PC-3 (cell line): ENCODE measurements at regions not wholly inside any gene's neighbourhood (a gene's known extent, or its start where the extent isn't known, plus 50 kb on each side); places are given as distances from the start of the nearest gene placed in this dataset.
A peak's percentile ranks its signal among the peaks of the same experiment; 100 is the strongest.

ENCODE experiments used
- ATAC-seq: fragments of 200-7000 bp; cut with Tn5 transposase; 2 replicates; pipeline ENCODE4 v1.9.1; 2020; ENCODE audit warnings: mild to moderate bottlenecking, moderate library complexity
- BruUV-seq: library from RNA; stranded (reverse); fragments of 400-500 nt; replicated peaks from 2 replicates; lab custom pipeline; 2021; lab: Mats Ljungman, UMichigan
- CTCF ChIA-PET: fragments of 300-600 bp; sonication (Branson Sonifier 250); formaldehyde crosslinking; loops from one replicate; lab custom pipeline; 2022; ENCODE audit warnings: antibody characterized with exemption; lab: Charles Lee
- POLR2A ChIA-PET: fragments of 300-600 bp; sonication (Branson Sonifier 250); formaldehyde crosslinking; loops from one replicate; lab custom pipeline; 2022; ENCODE audit warnings: antibody characterized with exemption; ENCODE audit not compliant: unreplicated experiment; lab: Charles Lee
- DNase-seq: peaks from one replicate; pipeline ENCODE4 v3.0.0-alpha.2; 2015
- H2AFZ ChIP-seq: fragments of 300-600 bp; sonication (generic); 2 replicates; pipeline ENCODE4 v1.6.0; 2016; ENCODE audit warnings: antibody characterized with exemption, low read length
- H3F3A ChIP-seq: fragments of 300-600 bp; sonication (generic); one replicate; pipeline ENCODE4 v1.6.0; 2017; ENCODE audit warnings: antibody characterized with exemption, low read length, control low read depth, mild to moderate bottlenecking; ENCODE audit not compliant: unreplicated experiment
- H3K27ac ChIP-seq: fragments of 300-600 bp; sonication (generic); 2 replicates; pipeline ENCODE4 v1.5.1; 2016; ENCODE audit warnings: mild to moderate bottlenecking, low read length
- H3K27me3 ChIP-seq: fragments of 300-600 bp; sonication (generic); 2 replicates; pipeline ENCODE4 v1.6.1; 2016; ENCODE audit warnings: low read length, mixed read lengths
- H3K36me3 ChIP-seq: fragments of 300-600 bp; sonication (generic); 2 replicates; pipeline ENCODE4 v1.6.1; 2016; ENCODE audit warnings: low read depth, mixed run types, low read length, mixed read lengths
- H3K4me1 ChIP-seq: fragments of 300-600 bp; sonication (generic); 2 replicates; pipeline ENCODE4 v1.5.1; 2016; ENCODE audit warnings: low read length; ENCODE audit not compliant: insufficient read depth
- H3K4me2 ChIP-seq: fragments of 300-600 bp; sonication (generic); 2 replicates; pipeline ENCODE4 v1.6.0; 2016; ENCODE audit warnings: low read length
- H3K4me3 ChIP-seq: fragments of 300-600 bp; sonication (generic); 2 replicates; pipeline ENCODE4 v1.5.1; 2016; ENCODE audit warnings: mild to moderate bottlenecking, low read length, mixed read lengths
- H3K79me2 ChIP-seq: fragments of 300-600 bp; sonication (generic); 2 replicates; pipeline ENCODE4 v1.6.1; 2017; ENCODE audit warnings: low read length, mixed read lengths
- H3K9ac ChIP-seq: fragments of 300-600 bp; sonication (generic); 2 replicates; pipeline ENCODE4 v1.6.0; 2016; ENCODE audit warnings: mild to moderate bottlenecking, low read length
- H3K9me2 ChIP-seq: fragments of 300-600 bp; sonication (generic); replicated peaks from 2 replicates; pipeline ENCODE4 v1.6.1; 2016; ENCODE audit warnings: mixed run types, low read length, mixed read lengths
- H3K9me3 ChIP-seq: fragments of 300-600 bp; sonication (generic); 2 replicates; pipeline ENCODE4 v1.6.1; 2016; ENCODE audit warnings: low read length, mixed read lengths
- H4K20me1 ChIP-seq: fragments of 300-600 bp; sonication (generic); 2 replicates; pipeline ENCODE4 v1.6.1; 2016; ENCODE audit warnings: low read length, mixed read lengths
- EZH2 ChIP-seq: fragments of 300-600 bp; sonication (generic); IDR thresholded peaks from one replicate; pipeline ENCODE4 v1.6.1; 2017; ENCODE audit warnings: antibody characterized with exemption, mild to moderate bottlenecking, low read length; ENCODE audit not compliant: unreplicated experiment
- EZH2phosphoT487 ChIP-seq: fragments of 300-600 bp; sonication (generic); IDR thresholded peaks from 2 replicates; pipeline ENCODE4 v1.6.1; 2018; ENCODE audit warnings: mild to moderate bottlenecking, antibody characterized with exemption, low read length, borderline replicate concordance
- intact Hi-C: fragments of 100-400 bp; cut with micrococcal nuclease; formaldehyde crosslinking; loops from 2 replicates; pipeline ENCODE4 v1.9.0; 2023
- TF ChIP-seq, protein P1 (sequence below): fragments of 300-600 bp; sonication (generic); conservative IDR thresholded peaks from 2 replicates; pipeline ENCODE4 v1.5.1; 2017; ENCODE audit warnings: antibody characterized with exemption, low read depth, mild to moderate bottlenecking, low read length

DNA sequence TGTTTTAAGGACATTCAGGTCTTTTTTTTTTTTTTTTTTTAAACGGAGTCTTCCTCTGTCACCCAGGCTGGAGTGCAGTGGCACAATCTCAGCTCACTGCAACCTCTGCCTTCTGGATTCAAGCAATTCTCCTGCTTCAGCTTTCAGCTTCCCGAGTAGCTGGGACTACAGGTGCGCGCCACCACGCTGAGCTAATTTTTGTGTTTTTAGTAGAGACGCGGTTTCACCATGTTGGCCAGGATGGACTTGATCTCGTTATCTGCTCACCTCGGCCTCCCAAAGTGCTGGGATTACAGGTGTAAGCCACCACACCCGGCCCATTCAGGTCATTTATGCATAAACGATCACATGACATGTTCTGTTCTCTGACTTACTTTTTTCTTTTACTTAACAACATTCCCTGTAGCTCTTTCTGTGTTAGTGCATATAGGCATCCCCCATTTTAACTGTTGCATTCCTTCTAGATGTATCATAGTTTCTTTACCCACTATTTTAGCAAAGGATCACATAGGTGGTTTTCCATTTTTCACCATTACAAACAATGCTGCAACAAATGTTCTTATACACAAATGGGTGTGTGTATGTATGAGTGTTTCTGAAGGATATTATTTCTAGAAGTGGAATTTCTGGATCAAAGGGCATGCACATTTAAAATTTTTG, 74.2 kb downstream of the ARF6 start:
- no peaks in the 10 kb centered on the region for H3K9me3 ChIP-seq
- H3K9ac ChIP-seq: no peak overlapping the region
- peaks cover 12% of the 10 kb centered on the region for H3F3A ChIP-seq
- H3K4me3 ChIP-seq: no peak overlapping the region
- intact Hi-C loops: no loop called here
- no TSS peak for BruUV-seq
- no peaks in the 10 kb centered on the region for H3K36me3 ChIP-seq
- DNase-seq: peak; percentile 77
- CTCF ChIA-PET: no interaction called here
- H3K9me2 ChIP-seq: no peaks in the 10 kb centered on the region
- H3K4me1 ChIP-seq: peaks cover 58% of the 10 kb centered on the region
- H4K20me1 ChIP-seq: no peaks in the 10 kb centered on the region
- no peaks in the 10 kb centered on the region for H3K79me2 ChIP-seq
- peak; percentile 25 for ATAC-seq
- POLR2A ChIA-PET: no interaction called here
- peak overlapping the region; percentile 28; the same call in 1 of the 2 replicates for H3K4me2 ChIP-seq
- no peak overlapping the region; the same call in 1 of the 2 replicates for H2AFZ ChIP-seq
- H3K27ac ChIP-seq: peak overlapping the region; percentile 33
- TF ChIP-seq EZH2phosphoT487 (no peak), EZH2 (no peak)
- TF ChIP-seq, protein P1, sequence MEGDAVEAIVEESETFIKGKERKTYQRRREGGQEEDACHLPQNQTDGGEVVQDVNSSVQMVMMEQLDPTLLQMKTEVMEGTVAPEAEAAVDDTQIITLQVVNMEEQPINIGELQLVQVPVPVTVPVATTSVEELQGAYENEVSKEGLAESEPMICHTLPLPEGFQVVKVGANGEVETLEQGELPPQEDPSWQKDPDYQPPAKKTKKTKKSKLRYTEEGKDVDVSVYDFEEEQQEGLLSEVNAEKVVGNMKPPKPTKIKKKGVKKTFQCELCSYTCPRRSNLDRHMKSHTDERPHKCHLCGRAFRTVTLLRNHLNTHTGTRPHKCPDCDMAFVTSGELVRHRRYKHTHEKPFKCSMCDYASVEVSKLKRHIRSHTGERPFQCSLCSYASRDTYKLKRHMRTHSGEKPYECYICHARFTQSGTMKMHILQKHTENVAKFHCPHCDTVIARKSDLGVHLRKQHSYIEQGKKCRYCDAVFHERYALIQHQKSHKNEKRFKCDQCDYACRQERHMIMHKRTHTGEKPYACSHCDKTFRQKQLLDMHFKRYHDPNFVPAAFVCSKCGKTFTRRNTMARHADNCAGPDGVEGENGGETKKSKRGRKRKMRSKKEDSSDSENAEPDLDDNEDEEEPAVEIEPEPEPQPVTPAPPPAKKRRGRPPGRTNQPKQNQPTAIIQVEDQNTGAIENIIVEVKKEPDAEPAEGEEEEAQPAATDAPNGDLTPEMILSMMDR: no peak
- H3K27me3 ChIP-seq: no peaks in the 10 kb centered on the region

DNA sequence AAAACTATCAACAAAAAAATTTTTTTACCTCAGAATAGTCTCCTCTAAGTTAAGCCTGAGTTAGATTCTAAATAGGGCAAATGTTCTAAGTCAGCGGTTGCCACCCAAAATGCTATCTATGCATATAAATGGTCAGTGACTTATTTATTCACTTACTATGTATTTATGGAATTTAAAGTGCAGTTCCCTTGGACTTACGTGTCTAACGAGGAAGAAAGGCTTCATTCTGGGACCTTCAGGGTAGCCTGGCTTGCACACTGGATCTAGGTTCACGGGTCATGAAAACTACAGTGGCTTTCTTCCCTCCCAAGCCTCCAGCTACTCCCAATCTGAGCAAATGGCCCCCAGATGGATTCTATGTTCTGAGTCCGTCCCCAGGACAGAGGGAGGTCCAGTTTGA, 77.1 kb downstream of the ARF6 start:
- H3K27ac ChIP-seq: no peak overlapping the region
- peaks cover 70% of the 10 kb centered on the region for H3K4me1 ChIP-seq
- H2AFZ ChIP-seq: 0 out of 2 replicates have a peak overlapping the region, but pooled peaks have one; percentile 12
- H3K9me3 ChIP-seq: no peaks in the 10 kb centered on the region
- no peaks in the 10 kb centered on the region for H3K36me3 ChIP-seq
- no peaks in the 10 kb centered on the region for H3K9me2 ChIP-seq
- H3K4me3 ChIP-seq: no peak overlapping the region
- intact Hi-C loops: no loop called here
- H3K4me2 ChIP-seq: no peak overlapping the region
- H4K20me1 ChIP-seq: no peaks in the 10 kb centered on the region
- ATAC-seq (no peak), DNase-seq (no peak)
- CTCF ChIA-PET: no interaction called here
- peaks cover 12% of the 10 kb centered on the region for H3F3A ChIP-seq
- no TSS peak for BruUV-seq
- H3K9ac ChIP-seq: no peak overlapping the region
- H3K27me3 ChIP-seq: no peaks in the 10 kb centered on the region
- POLR2A ChIA-PET: no interaction called here
- TF ChIP-seq EZH2 (no peak), EZH2phosphoT487 (no peak)
- TF ChIP-seq, protein P1: no peak
- no peaks in the 10 kb centered on the region for H3K79me2 ChIP-seq

DNA sequence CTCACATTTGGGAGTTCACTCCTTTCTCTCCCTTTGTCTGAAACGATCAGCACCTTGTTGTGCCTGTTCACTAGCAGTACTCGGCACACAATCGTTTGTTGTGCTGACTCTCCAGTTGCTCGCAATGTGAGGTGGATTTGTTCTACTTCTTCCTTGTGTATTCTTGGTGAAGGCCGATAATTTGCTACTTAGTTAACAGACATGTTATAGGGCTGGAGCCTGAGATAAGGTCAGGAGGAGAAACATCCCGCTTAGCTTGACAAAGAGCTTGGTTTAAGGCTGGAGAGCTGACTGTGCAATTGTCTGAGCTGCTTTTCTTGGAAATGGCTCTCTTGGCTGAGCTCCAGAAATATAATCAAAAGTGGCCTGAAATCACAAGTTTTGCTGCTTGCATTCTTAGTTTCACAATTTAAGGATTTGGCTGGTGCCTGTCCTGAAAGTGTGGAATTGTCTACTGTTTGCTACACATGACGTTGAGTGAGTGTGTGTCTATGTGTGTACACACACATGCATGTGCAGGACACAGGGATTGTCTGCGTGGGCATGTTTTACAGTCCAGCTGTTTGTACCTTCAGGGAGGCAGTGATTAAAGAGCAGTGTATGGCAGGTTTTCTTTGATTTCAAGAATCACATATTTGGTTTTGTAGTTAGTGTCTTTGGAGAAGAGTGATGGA, 77.7 kb downstream of the ARF6 start:
- no peaks in the 10 kb centered on the region for H4K20me1 ChIP-seq
- POLR2A ChIA-PET: no interaction called here
- no peak for DNase-seq
- TF ChIP-seq EZH2phosphoT487 (no peak), EZH2 (no peak)
- TF ChIP-seq, protein P1: no peak
- no peaks in the 10 kb centered on the region for H3K9me2 ChIP-seq
- ATAC-seq: no peak
- H3F3A ChIP-seq: peaks cover 14% of the 10 kb centered on the region
- H3K9me3 ChIP-seq: no peaks in the 10 kb centered on the region
- H3K9ac ChIP-seq: no peak overlapping the region
- H2AFZ ChIP-seq: 0 out of 2 replicates have a peak overlapping the region, but pooled peaks have one; percentile 12
- no peak overlapping the region for H3K4me2 ChIP-seq
- H3K79me2 ChIP-seq: no peaks in the 10 kb centered on the region
- peaks cover 77% of the 10 kb centered on the region for H3K4me1 ChIP-seq
- no peaks in the 10 kb centered on the region for H3K27me3 ChIP-seq
- CTCF ChIA-PET: interaction anchor here (1.2 kb wide), 1 partner anchor 9 kb away, joined by 5 read pairs; no protein-coding TSS in a partner anchor
- intact Hi-C loops: no loop called here
- BruUV-seq: no TSS peak
- peak overlapping the region; percentile 95 for H3K27ac ChIP-seq
- no peak overlapping the region for H3K4me3 ChIP-seq
- H3K36me3 ChIP-seq: no peaks in the 10 kb centered on the region
